Liver (tissue), 3 donors: ENCODE measurements at regions not wholly inside any gene's neighbourhood (a gene's known extent, or its start where the extent isn't known, plus 50 kb on each side); places are given as distances from the start of the nearest gene placed in this dataset.

Experiments
- JUND ChIP-seq, 2 donors: IDR thresholded peaks; 2 replicates each; pipeline ENCODE4 v1.6.1; 2016; ENCODE audit warnings: antibody characterized with exemption in 2 of 2
- SP1 ChIP-seq: IDR thresholded peaks from 2 replicates; pipeline ENCODE4 v1.6.1; 2018; ENCODE audit warnings: antibody characterized with exemption, mild to moderate bottlenecking
- TF ChIP-seq, protein P1 (sequence below): fragments of 150-350 bp; IDR thresholded peaks from 2 replicates; pipeline ENCODE4 v1.5.1; 2017; ENCODE audit warnings: improper control_type of control experiment, low read depth, low read length; ENCODE audit not compliant: missing input control
- TF ChIP-seq, protein P2 (sequence below): IDR thresholded peaks from 2 replicates; pipeline ENCODE4 v1.6.1; 2016; ENCODE audit warnings: antibody characterized with exemption
- TF ChIP-seq, protein P3 (sequence below): IDR thresholded peaks from 2 replicates; pipeline ENCODE4 v1.6.1; 2016; ENCODE audit warnings: antibody characterized with exemption
- TF ChIP-seq, protein P4 (sequence below): IDR thresholded peaks from 2 replicates; pipeline ENCODE4 v1.6.1; 2016; ENCODE audit warnings: antibody characterized with exemption, mild to moderate bottlenecking
- donor health status: healthy.
- donor health status: healthy.

DNA sequence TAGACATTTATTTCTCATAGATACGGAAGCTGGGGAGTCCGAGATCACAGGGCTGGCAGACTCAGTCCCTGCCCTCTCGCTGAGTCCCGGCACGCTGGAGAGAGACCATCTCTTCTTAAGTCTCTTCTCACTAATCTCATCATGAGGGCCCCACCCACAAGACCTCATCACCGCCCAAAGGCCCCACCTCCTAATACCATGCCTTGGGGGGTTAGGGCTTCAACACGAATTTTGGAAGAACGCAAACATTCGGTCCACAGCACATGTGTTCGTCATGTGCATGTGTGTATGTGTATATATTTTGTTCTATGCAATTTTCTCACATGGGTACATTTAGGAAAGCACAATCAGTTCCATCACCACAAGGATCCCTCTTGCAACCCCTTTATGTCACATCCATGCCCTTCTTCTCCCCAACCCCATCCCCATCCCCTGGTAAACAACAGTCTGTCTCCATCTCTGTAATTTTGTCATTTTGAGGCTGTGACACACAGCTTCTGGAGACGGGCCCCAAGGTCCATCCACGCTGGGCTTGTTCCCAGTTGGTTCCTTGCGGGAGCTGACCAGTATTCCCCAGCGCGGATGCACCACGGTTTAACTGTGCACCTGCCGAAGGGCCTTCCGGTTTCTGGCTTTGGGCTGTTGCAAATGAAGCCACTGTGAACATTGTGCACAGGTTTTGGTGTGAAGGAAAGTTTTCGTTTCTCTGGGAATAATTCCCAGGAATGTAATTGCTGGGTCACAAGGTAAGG, 317.5 kb upstream of the DIO3 start:
- TF ChIP-seq, protein P1, sequence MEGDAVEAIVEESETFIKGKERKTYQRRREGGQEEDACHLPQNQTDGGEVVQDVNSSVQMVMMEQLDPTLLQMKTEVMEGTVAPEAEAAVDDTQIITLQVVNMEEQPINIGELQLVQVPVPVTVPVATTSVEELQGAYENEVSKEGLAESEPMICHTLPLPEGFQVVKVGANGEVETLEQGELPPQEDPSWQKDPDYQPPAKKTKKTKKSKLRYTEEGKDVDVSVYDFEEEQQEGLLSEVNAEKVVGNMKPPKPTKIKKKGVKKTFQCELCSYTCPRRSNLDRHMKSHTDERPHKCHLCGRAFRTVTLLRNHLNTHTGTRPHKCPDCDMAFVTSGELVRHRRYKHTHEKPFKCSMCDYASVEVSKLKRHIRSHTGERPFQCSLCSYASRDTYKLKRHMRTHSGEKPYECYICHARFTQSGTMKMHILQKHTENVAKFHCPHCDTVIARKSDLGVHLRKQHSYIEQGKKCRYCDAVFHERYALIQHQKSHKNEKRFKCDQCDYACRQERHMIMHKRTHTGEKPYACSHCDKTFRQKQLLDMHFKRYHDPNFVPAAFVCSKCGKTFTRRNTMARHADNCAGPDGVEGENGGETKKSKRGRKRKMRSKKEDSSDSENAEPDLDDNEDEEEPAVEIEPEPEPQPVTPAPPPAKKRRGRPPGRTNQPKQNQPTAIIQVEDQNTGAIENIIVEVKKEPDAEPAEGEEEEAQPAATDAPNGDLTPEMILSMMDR: no peak
- TF ChIP-seq, protein P2, sequence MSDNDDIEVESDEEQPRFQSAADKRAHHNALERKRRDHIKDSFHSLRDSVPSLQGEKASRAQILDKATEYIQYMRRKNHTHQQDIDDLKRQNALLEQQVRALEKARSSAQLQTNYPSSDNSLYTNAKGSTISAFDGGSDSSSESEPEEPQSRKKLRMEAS: no peak
- TF ChIP-seq, protein P3, sequence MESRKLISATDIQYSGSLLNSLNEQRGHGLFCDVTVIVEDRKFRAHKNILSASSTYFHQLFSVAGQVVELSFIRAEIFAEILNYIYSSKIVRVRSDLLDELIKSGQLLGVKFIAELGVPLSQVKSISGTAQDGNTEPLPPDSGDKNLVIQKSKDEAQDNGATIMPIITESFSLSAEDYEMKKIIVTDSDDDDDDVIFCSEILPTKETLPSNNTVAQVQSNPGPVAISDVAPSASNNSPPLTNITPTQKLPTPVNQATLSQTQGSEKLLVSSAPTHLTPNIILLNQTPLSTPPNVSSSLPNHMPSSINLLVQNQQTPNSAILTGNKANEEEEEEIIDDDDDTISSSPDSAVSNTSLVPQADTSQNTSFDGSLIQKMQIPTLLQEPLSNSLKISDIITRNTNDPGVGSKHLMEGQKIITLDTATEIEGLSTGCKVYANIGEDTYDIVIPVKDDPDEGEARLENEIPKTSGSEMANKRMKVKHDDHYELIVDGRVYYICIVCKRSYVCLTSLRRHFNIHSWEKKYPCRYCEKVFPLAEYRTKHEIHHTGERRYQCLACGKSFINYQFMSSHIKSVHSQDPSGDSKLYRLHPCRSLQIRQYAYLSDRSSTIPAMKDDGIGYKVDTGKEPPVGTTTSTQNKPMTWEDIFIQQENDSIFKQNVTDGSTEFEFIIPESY: no peak
- TF ChIP-seq JUND (IDR thresholded peaks at IDR 0.05): no peak
- TF ChIP-seq, protein P4, sequence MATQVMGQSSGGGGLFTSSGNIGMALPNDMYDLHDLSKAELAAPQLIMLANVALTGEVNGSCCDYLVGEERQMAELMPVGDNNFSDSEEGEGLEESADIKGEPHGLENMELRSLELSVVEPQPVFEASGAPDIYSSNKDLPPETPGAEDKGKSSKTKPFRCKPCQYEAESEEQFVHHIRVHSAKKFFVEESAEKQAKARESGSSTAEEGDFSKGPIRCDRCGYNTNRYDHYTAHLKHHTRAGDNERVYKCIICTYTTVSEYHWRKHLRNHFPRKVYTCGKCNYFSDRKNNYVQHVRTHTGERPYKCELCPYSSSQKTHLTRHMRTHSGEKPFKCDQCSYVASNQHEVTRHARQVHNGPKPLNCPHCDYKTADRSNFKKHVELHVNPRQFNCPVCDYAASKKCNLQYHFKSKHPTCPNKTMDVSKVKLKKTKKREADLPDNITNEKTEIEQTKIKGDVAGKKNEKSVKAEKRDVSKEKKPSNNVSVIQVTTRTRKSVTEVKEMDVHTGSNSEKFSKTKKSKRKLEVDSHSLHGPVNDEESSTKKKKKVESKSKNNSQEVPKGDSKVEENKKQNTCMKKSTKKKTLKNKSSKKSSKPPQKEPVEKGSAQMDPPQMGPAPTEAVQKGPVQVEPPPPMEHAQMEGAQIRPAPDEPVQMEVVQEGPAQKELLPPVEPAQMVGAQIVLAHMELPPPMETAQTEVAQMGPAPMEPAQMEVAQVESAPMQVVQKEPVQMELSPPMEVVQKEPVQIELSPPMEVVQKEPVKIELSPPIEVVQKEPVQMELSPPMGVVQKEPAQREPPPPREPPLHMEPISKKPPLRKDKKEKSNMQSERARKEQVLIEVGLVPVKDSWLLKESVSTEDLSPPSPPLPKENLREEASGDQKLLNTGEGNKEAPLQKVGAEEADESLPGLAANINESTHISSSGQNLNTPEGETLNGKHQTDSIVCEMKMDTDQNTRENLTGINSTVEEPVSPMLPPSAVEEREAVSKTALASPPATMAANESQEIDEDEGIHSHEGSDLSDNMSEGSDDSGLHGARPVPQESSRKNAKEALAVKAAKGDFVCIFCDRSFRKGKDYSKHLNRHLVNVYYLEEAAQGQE: no peak
- no peak for TF ChIP-seq SP1
